ENCODE measurements at regions not wholly inside any gene's neighbourhood (a gene's known extent, or its start where the extent isn't known, plus 50 kb on each side); places are given as distances from the start of the nearest gene placed in this dataset.
"Not testable (repeated sequence)": the region's sequence is repeated elsewhere in the genome, so short reads cannot be mapped to it uniquely, and the experiment has no call there.

DNA sequence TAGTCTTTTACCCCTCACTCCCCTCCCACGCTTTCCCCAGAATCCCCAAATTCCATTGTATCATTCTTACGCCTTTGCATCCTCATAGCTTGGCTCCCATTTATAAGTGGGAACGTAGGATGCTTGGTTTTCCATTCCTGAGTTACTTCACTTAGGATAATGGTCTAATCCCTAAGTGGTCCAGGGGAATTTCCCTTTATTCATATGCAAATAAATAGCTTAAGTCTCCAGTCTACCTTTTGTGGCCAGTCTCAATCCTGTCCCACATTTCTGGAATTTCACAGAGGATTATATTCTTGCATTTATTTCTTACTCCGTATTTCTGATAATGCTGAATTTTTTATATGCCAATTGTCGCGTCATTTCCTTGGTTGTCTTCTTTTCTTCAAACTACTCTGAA is 245.6 kb upstream of the DAB2 start:
- DNase-seq (ENCODE audit: low read depth in 2 of 3, low spot score in 1 of 3) = no peak

DNA sequence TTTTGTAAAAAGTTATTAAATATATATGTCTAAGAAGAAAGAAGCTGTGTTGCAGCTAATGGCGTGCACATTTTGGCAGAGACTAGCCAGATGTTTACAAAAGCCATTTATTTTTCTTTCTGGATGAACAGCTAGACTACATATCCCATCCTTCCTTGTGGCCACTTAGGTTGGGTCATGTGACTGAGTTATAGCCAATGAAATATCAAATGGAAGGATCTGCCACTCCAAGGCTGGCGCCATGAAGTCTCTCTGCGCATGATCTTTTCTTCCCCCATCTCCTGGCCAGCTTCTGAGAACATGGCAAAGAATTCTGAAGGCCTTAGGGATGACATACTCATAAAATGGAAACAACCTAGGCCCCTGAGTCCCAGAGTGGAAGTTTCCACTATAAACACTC is 244.2 kb upstream of the DAB2 start:
- DNase-seq (ENCODE audit: low read depth in 2 of 3, low spot score in 1 of 3) = no peak

DNA sequence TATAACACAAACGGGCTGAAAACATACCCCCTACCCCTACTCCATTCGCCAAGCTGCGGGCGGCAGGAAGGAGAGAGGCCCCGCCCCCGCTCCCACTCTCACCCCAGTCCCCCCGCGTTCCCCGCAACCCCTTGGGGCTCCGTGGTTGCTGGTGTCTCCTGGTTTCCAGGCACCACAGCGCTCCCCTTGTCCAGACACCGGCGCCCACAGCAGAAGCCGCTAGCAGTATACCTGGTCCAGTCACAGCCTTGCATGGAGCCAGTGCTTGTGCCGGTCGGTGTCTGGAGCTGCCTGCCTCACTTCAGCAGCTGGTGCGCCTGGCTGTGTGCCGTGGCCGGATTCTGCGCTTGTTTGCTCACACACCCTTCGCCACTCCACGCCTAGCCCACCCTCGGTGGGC is 240.5 kb upstream of the DAB2 start:
- no peak for DNase-seq (ENCODE audit: low read depth in 2 of 3, low spot score in 1 of 3)

DNA sequence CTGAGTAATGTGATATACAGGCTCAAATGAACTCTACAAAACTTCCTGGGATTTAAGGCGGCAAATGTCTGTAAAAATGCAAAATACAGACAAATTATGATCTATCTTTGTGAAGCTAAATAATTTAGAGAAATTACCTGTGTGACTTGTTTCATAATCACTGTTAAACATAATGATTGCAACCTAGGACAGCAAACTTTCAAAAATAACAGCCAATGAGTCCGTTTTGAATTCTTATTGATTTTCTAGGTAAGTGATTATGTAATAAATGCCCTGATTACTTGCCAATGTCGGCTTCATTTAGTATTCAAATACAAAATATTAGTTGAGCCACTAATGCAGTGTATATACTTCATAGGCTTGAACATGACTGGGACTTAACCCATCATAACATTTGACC is 238.2 kb upstream of the DAB2 start:
- DNase-seq (ENCODE audit: low read depth in 2 of 3, low spot score in 1 of 3) = no peak

DNA sequence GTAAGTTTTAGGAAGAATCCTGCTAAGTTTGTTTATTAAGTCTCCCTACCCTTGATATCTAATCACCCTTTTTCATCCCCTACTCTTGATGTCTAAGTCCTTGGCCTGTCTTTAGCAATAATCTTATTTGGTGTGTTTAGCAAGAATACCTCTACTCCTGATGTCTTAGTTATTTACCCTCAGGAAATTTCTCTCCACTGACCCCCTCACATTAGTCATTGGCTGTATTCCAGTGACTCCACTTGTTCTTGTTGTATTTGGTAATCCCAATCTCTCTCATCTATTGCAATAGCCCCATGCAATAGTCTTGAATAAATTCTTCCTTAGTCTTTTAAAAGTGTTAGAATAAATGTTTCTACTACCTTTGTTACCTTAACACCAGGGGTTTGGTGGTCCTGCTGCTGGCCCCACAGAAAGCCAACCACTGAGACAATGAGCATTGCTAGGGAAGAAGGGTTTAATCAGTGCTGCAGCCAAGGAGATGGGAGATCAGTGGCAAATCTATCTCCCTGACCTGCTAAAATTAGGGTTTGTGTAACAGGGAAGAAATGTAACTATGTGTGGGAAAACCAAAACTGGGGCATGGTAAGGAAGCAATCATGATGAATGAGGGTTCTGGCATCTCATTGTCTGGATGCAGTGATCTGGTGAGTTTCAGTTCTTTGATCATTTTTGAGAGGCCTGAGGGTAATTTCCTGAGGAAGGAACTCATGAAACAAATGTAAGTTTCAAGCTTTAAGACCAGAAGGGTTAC is 236.4 kb upstream of the DAB2 start:
- DNase-seq (ENCODE audit: low read depth in 2 of 3, low spot score in 1 of 3) = no peak

DNA sequence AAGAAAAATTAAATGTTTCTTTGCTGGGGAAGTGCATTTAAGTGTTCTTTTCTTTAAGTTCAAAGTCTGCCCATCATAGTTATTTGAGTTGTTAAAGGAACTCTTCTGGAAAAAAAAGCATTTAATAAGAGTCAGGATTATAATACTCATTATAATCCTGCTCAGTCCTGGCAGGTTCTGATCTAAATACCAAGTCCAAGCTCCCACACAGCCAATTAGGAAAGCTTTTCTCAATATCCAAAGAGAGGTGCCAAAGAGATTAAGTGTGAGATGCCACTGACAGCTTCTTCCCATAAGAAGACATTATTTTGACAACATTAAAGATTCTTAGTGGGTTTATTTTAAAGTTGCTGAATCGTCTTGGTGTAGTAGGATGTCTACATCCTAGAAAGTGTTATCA is 235.2 kb upstream of the DAB2 start:
- no peak for DNase-seq (ENCODE audit: low read depth in 2 of 3, low spot score in 1 of 3)

DNA sequence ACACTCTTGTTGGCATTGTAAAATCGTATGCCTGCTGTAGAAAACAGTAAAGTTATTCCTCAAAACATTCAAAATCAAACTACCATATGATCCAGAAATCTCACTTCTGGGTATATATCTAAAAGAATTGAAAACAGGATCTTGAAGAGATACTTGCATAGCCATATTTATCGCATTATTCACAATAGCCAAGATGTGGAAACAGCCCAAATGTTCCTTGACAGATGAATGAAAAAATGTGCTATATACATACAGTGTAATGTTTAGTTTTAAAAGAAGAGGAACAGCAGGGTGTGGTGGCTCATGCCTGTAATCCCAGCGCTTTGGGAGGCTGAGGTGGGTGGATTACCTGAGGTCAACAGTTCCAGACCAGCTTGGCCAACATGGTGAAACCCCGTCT is 234.1 kb upstream of the DAB2 start:
- DNase-seq (ENCODE audit: low read depth in 2 of 3, low spot score in 1 of 3) = no peak

DNA sequence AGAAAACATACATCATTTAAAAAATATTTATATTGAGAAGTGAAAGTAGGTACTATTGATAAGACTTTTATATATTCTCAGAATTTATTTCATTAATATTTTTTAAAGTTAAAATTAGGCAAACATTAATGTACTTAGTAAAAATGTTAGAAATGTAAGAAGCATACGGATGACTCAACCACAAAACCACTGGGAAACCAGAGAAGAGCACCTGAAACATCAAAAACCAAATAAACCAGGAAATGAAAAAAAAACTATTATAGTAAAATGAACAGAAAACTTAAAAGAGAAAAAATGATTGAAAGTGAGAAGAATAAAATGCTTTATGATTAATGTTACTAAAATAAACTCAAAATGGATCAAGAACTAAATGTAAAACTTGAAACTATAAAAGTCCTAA is 233.2 kb upstream of the DAB2 start:
- DNase-seq (ENCODE audit: low read depth in 2 of 3, low spot score in 1 of 3) = no peak

DNA sequence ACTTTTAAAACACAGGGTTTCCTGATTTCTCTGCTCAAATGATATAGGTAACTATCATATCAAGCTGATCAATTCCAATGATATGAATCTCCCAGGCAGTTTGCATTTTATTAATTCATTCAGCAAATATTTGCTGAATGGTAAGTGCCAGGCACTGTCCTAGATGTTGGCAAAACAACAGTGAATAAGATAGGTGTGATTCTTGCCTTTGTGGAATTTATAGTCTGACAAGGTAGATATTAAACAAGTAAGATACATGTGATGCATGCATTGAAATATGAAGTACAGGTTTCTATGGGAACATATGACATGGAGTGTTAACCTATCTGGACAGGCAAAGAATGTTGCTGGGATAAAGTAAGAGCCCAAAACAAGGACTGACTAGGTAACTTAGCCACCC is 231.8 kb upstream of the DAB2 start:
- DNase-seq (ENCODE audit: low read depth in 2 of 3, low spot score in 1 of 3) = no peak

DNA sequence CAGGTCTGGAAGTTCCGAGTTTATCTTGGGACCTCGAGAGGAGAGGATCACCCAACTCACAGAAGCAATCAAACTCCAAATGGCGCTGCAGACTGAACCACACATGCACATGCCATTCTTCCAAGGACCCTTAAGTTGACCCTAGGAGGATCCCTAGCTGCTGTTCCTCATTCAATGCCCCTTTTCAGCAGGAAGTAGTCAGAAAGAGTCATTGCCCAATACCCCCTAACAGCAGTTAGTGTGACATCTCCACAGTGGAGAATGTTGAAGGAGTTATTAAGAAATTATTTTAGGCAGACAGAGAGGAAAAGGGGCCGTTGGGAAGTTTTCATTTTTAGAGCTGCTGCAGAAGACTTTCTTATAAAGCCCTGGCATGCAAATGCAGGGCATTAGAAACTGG is 229.9 kb upstream of the DAB2 start:
- no peak for DNase-seq (ENCODE audit: low read depth in 2 of 3, low spot score in 1 of 3)

DNA sequence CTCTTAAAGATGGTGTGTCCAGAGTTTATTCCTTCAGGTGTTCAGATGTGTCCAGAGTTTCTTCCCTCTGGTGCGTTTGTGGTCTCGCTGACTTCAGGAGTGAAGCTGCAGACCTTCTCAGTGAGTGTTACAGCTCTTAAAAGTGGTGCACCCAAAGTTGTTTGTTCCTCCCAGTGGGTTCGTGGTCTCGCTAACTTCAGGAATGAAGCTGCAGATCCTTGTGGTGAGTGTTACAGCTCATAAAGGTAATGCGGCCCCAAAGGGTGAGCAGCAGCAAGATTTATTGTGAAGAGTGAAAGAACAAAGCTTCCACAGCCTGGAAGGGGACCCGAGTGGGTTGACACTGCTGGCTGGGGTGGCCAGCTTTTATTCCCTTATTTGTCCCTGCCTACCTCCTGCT is 227.7 kb upstream of the DAB2 start:
- not testable (repeated sequence) for DNase-seq (ENCODE audit: low read depth in 2 of 3, low spot score in 1 of 3)

DNA sequence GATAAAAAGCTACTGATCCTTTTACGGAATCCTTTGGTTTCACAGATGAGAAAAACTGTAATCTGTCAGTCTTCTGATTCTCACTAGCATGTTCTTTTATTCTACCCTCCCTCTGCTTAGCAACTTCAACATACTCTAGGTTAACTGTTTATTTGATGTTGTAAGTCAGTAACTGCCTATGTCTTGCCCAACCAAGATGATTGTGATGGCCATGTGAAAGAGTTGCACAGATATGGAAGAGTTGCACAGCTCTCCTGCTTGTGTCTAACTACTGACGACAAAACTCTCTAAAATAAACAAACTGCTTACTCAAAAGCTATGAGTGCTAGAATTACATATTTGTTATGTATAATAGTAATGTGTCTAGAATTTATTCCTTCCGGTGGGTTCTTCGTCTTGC is 227.3 kb upstream of the DAB2 start:
- no peak for DNase-seq (ENCODE audit: low read depth in 2 of 3, low spot score in 1 of 3)

DNA sequence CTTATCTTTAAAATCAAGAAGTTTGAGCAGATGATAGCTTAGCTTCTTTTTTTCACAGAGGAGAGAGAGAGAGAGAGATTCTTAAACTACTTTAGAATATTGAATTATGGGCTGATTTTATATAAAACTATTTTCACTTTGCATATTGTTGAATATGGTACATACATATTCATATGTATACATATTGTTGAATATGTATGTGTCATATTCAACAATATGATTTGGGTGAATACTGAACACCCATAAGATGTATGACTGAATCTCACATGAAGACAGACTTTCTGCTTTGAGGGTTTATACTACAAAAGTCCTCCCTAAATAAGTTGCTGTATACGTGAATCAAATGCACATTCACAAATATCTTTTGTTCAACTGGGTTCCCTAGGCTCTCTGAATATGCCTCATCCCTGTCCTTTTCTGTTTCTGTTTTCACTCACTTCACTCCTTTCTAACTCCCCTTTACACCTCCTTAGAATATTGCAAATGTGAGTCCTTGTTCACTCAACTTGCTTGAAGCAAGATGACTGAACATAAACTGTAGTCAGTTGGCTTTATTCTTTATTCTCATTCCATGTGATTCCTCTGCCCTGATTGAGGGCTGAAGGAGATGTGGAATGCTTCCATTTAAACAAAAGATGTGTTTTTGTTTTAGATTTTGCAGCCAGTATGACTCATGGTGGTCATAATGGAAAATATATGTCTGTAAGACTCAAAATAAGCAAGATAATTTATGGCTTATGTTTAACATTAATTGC is 225.4 kb upstream of the DAB2 start:
- no peak for DNase-seq (ENCODE audit: low read depth in 2 of 3, low spot score in 1 of 3)

DNA sequence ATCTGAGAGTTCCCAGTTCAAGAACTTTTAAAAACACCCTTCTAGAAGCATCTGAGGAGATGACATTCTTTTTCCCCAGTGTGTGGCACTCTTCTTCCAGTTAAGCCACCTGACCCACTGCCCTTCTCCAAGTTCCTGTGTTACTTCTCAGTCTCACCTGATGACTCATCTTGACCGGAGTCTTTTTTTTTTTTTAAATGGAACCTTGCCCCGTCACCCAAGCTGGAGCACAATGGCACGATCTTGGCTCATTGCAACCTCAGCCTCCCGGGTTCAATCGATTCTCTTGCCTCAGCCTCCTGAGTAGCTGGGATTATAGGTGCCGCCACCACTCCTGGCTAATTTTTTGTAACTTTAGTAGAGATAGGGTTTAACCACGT is 224.1 kb upstream of the DAB2 start:
- no peak for DNase-seq (ENCODE audit: low read depth in 2 of 3, low spot score in 1 of 3)

DNA sequence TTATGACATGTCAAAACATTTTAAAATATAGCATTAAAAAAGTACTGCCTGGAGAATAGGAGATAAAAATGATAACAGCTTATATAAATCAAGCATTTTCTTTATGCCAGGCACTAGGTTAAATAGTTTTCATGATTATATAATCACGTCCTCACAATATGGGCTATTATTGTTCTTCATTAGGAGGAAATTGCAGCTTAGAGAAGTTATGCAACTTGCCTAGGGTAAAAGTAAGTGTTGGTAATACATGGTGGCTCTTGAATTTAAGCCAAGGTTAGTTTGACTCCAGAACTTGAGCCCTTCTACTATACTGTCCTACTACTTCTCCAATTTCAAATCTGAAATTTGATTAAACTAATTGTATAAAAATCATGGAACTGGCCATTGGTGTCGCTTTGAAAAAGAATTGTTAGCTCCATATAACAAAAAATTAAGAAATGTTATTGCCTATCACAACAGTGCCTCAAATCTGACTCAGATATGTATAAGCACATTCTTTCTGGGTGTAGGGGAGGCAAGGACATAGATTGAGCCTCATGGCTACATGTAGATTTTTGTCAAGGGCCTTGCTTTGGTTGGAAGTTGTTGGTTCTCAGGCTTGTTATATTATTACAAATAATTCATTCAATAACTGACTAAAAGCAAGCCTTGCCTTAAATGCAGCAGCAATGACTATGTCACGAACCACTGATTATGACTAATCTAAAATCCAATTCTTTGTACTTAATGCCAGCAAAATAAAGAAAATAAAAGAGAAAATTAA is 223.5 kb upstream of the DAB2 start:
- DNase-seq (ENCODE audit: low read depth in 2 of 3, low spot score in 1 of 3) = no peak

DNA sequence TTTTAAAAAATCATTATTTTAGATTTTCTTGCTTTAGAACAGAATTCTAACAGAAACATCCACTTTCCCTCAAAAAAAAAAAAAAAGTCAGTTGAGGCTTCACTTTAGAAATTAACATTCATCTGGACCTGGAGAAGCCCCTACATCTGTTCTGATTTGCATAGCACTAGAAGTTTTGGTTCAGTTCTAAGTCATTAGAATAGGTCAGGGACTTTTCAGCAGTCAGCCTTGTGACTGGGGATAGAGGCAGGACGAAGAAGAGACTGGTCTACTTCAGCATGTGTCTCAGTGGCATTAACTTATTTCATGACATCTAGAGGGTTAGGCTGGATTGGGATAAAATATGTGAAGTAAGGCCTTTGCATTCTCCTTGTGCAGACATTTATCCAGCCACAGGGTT is 215.8 kb upstream of the DAB2 start:
- no peak for DNase-seq (ENCODE audit: low read depth in 2 of 3, low spot score in 1 of 3)

DNA sequence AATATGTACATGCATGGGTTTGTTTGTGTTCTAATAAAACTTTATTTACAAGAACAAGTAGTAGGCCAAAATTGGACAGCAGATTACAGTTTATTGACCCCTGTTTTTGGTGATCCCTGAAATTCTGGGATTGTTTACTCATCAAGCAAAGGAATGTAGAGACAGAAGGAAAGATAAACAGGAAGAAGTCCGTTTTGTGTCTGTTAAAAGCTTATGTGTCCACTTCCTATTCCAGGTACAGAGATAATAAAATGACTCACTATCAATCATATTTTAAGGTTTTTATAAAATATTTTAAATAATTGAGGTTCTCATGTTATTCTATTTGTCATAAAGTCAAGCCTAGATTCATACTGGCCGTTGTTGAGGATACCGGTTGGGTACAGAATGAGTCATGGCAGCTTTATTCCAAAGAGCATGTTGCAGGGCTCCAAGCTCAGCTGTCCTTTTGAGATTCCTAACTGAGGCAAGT is 214.9 kb upstream of the DAB2 start:
- DNase-seq (ENCODE audit: low read depth in 2 of 3, low spot score in 1 of 3) = no peak

DNA sequence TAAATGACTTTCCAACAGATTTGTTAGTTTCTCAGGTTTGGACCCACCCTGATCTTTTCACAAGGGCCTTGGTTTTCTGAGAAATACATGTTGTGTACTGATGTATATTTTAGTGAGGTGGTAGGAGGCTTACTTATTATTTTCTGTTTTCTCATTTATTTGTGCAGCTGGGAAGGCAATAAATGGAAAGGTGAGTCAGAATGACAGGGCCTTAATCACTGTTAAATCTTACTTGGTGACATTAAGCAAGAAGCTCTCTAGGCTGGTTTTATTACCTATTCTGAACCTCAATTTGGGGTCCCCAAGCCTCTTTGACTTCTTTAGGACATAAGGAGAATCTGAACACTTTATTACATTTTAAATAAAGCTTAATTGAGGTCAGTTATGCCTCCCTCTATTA is 214.0 kb upstream of the DAB2 start:
- DNase-seq (ENCODE audit: low read depth in 2 of 3, low spot score in 1 of 3) = no peak

DNA sequence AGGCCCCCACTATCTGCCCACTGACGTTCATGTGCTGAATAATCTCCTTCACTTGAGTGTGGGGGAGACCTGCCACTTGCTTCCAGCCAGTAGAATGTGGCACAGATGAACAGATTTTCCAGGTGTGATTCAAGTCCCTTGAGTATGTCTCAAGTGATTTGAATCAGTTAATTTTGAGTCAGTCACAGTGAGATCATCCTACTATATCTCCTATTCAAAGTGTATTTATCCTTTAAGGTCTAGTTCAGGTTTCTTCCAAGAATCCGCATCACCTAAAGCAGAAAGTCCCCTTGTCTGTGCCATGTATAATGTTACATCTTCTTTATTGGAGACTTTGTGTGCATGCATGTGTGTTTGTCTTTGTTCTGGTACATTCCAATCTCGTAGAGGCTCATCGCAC is 208.3 kb upstream of the DAB2 start:
- DNase-seq (ENCODE audit: low read depth in 2 of 3, low spot score in 1 of 3) = no peak

DNA sequence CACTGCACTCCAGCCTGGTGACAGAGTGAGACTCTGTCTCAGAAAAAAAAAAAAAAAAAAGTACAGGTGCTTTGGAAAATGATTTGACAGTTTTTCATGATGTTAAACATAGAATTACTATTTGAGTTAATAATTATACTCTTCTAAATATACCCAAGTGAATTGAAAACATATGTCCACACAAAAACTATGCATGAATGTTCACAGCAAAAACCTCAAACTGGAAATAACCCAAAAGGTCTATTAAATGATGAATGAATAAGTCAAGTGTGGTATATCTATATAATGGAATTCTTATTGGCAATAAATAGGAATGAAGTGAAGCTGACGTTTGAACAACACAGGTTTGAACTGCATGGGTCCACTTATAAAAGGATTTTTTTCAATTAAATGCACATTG is 207.2 kb upstream of the DAB2 start:
- no peak for DNase-seq (ENCODE audit: low read depth in 2 of 3, low spot score in 1 of 3)

DNA sequence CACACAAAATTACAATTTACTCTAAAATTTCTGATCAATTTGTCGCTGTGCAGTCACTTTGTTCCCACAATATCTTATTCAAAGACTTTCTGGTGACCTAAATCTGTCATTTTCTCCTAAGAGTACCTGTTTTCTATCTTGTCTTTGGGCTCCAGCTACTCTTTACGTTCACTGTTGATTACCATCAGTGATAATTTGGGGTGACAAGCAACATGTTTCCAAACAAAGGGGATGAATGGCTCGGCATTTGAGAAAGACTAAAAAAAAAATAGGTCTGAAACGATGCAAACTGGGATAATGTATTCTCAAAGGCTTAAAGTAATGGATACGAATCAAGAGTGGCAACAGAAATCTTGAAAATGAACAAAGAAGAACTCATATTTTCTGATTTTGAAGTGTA is 205.2 kb upstream of the DAB2 start:
- no peak for DNase-seq (ENCODE audit: low read depth in 2 of 3, low spot score in 1 of 3)

DNA sequence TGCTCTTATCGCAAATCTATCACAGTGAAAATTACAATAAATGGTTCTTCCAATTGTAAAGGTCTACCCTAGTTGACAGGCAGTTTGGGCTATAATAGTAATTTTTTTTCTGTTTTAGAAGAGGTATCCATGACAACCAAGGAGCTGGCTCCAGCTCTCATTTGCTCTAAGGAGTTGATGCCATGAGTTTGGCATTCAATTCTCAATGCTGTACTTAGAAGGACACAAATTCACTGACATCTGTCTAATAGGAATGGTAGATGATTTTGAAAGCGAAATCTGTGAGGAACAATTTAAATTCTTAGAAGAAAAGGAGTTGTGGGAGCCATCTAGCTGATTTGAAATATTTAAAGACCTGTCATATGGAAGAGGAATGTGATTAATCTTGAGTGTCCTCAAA is 203.6 kb upstream of the DAB2 start:
- no peak for DNase-seq (ENCODE audit: low read depth in 2 of 3, low spot score in 1 of 3)
